GM12872 (cell line): ENCODE measurements at regions not wholly inside any gene's neighbourhood (a gene's known extent, or its start where the extent isn't known, plus 50 kb on each side); places are given as distances from the start of the nearest gene placed in this dataset.

ENCODE experiments used
- TF ChIP-seq, protein P1 (sequence below): IDR thresholded peaks from 3 replicates; pipeline ENCODE4 v1.5.1; 2011; ENCODE audit warnings: low read depth, mild to moderate bottlenecking, low read length, moderate library complexity; ENCODE audit not compliant: insufficient read depth

DNA sequence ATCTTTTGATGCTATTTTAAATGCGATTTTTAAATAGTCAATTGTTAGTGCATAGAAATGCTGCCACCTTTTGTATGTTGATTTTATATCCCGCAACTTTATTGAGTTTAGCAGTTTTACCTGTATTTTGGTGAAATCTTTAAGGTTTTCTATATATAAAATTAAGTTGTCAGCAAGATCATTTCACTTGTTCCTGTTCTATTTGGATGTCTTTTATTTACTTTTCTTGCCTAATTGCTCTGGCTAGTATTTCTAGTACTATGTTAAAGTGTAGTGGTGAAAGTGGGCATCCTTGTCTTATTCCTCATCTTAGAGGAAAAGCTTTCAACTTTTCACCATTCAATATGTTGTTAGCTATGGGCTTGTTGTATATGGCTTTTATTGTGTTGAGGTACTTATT, 813.3 kb upstream of the CELF2 start:
- TF ChIP-seq, protein P1, sequence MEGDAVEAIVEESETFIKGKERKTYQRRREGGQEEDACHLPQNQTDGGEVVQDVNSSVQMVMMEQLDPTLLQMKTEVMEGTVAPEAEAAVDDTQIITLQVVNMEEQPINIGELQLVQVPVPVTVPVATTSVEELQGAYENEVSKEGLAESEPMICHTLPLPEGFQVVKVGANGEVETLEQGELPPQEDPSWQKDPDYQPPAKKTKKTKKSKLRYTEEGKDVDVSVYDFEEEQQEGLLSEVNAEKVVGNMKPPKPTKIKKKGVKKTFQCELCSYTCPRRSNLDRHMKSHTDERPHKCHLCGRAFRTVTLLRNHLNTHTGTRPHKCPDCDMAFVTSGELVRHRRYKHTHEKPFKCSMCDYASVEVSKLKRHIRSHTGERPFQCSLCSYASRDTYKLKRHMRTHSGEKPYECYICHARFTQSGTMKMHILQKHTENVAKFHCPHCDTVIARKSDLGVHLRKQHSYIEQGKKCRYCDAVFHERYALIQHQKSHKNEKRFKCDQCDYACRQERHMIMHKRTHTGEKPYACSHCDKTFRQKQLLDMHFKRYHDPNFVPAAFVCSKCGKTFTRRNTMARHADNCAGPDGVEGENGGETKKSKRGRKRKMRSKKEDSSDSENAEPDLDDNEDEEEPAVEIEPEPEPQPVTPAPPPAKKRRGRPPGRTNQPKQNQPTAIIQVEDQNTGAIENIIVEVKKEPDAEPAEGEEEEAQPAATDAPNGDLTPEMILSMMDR = no peak

DNA sequence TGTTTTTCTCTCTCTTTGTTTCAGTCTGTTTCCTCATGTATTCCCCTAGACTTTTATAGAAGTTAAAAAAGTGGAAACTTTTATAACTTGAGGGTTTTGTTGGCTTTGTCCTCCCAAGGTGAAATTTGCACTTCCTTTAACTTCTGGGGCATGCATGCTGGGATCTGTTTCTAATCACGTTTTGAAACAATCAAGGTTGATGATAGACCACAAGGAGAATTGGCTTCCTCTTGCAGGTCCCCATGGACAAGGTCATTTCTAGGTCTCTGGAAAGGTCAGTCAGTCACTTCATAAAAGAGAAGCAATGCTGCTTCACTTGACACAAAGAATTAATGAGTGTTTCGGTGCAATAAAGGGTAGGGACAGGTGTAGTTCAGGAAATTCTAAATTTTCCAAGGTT, 811.8 kb upstream of the CELF2 start:
- TF ChIP-seq, protein P1 = no peak

DNA sequence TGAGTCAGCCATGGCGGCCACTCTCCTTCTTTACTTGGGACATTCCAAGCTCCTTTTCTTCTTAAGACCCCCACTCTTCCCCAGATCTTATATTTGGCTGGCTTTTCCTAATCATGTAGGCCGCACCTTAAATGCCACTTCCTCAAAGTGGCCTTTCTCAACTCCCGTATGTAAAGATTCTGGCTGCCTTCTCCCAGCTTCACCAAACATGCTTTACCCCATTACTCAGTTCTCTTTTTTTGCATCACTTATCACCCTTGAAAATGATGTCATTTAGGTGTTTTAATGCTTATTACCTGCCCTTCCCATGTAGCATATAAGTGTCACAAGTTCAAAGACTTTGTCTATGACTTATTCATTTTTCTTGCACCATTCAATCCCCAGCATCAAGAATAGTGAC, 810.1 kb upstream of the CELF2 start:
- TF ChIP-seq, protein P1 = no peak

DNA sequence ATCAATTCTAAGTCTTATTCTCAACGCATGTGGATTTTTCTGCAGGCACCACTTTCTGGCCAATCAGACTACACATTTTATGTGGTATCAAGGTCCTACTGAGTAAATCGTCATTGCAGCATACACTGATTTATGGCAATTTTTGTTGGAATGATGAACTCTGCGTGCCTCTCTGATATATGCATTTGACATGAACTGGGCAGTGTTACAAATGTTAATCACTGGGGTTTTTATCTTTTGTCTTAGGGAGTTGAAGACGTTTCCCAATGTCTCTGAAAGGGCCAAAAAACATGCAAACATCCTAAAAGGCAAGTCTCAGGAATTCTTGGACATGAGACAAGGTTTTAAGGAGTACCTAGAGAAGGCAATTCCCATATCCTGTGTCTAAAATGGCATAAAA, 809.5 kb upstream of the CELF2 start:
- TF ChIP-seq, protein P1 = no peak

DNA sequence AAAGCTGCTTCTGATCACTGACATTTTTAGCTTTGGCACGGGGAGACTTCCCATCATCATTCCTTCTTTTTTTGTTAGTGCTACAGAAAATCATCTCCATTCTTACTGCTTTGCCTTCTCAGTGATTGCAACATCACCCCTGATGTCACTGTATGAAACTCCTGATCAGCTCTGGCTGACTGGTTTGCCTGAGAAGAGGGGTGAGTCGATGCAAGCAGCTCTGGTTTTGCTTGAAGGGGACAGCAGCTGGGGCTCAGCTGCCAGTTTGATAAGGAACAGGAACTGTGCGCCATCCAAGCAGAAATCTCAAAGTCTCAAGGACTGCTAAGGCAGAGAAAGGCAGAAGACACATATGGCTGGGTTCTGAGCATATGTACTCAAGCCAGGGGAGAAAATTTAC, 808.5 kb upstream of the CELF2 start:
- TF ChIP-seq, protein P1 = no peak

DNA sequence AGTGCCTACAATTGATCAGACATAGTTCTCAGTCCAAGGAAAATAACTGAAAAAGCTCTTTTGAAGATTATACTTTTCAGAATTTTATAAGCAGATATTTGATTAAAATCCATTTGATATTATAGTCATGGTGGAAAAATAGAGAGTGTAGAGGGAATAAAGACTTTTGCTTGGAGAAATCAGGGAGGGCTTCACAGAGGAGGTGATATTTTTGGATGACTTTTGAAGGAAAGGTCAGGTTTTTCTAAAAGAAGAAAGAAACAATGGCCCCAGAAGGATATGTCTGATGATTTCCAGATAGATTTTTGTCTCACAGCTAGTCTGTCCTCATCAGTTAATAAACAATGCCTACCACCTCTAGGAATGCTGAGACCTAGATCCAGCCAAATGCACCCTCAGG, 806.3 kb upstream of the CELF2 start:
- TF ChIP-seq, protein P1 = no peak

DNA sequence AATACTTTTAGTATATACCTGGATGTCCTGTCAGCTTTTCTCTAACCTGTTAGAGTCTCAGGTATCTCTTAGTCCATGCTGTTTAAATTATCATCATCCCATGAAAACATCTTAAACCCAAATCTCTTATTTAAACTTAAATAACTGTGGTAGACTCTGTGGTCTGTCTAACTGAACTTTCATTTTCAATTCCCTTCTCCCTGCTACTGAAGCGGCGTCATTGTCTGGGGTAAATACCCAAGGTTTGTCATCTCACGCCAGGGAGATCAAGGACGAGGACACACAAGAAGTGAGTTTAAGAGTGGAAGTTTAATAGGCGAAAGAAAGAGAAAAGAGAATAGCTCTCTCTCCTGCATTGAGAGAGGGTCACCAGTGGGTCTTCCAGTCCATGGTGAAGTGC, 804.4 kb upstream of the CELF2 start:
- TF ChIP-seq, protein P1 = no peak
